GM23338 (cell line): ENCODE measurements at regions not wholly inside any gene's neighbourhood (a gene's known extent, or its start where the extent isn't known, plus 50 kb on each side); places are given as distances from the start of the nearest gene placed in this dataset.

Experiments
- ATAC-seq: fragments of 200-7000 bp; cut with Tn5 transposase; 3 replicates; pipeline ENCODE4 v1.9.1; 2020
- DNase-seq: peaks from one replicate; pipeline ENCODE4 v3.0.0-alpha.2; 2015; ENCODE audit warnings: low spot score
- H2AFZ ChIP-seq: fragments of 200-600 bp; sonication (generic); 2 replicates; pipeline ENCODE4 v1.8.0; 2016; ENCODE audit warnings: antibody characterized with exemption, mild to moderate bottlenecking, moderate library complexity
- H3F3A ChIP-seq: fragments of 200-600 bp; sonication (generic); replicated peaks from 2 replicates; pipeline ENCODE4 v1.8.0; 2017; ENCODE audit warnings: antibody characterized with exemption, mixed run types, low read depth
- H3K27ac ChIP-seq: fragments of 200-600 bp; sonication (generic); 2 replicates; pipeline ENCODE4 v1.6.1; 2016; ENCODE audit warnings: low read depth
- H3K27me3 ChIP-seq: fragments of 200-600 bp; sonication (generic); 2 replicates; pipeline ENCODE4 v1.8.0; 2016; ENCODE audit warnings: mild to moderate bottlenecking, mixed run types, moderate library complexity; ENCODE audit not compliant: insufficient read depth
- H3K36me3 ChIP-seq: fragments of 200-600 bp; sonication (generic); 2 replicates; pipeline ENCODE4 v1.8.0; 2016; ENCODE audit warnings: mild to moderate bottlenecking; ENCODE audit not compliant: insufficient read depth
- H3K4me1 ChIP-seq: fragments of 200-600 bp; sonication (generic); 2 replicates; pipeline ENCODE4 v1.8.0; 2016; ENCODE audit warnings: mild to moderate bottlenecking, moderate library complexity; ENCODE audit not compliant: insufficient read depth
- H3K4me2 ChIP-seq: fragments of 200-600 bp; sonication (generic); 2 replicates; pipeline ENCODE4 v1.7.1; 2017; ENCODE audit warnings: mixed run types
- H3K4me3 ChIP-seq: fragments of 200-600 bp; sonication (generic); 2 replicates; pipeline ENCODE4 v1.6.1; 2016; ENCODE audit warnings: mixed run types
- H3K79me2 ChIP-seq: fragments of 200-600 bp; sonication (generic); replicated peaks from 2 replicates; pipeline ENCODE4 v1.8.0; 2017; ENCODE audit warnings: mild to moderate bottlenecking; ENCODE audit not compliant: insufficient read depth
- H3K9me2 ChIP-seq: fragments of 200-600 bp; sonication (generic); 2 replicates; pipeline ENCODE4 v1.8.0; 2017; ENCODE audit not compliant: insufficient read depth
- H4K20me1 ChIP-seq: fragments of 200-600 bp; sonication (generic); replicated peaks from 2 replicates; pipeline ENCODE4 v1.8.0; 2017; ENCODE audit warnings: mild to moderate bottlenecking; ENCODE audit not compliant: insufficient read depth
- H3K27ac Mint-ChIP-seq: 2 replicates; pipeline ENCODE4 v1.8.0; 2020; ENCODE audit warnings: inconsistent platforms, mild to moderate bottlenecking, moderate library complexity, mixed read lengths
- H3K27me3 Mint-ChIP-seq: 3 replicates; pipeline ENCODE4 v1.8.0; 2022; ENCODE audit warnings: low read depth, mild to moderate bottlenecking, moderate library complexity, mixed read lengths, inconsistent platforms; ENCODE audit not compliant: insufficient read depth, poor library complexity
- H3K36me3 Mint-ChIP-seq: 3 replicates; pipeline ENCODE4 v1.8.0; 2021; ENCODE audit warnings: low read depth, mild to moderate bottlenecking, inconsistent platforms, moderate library complexity, mixed read lengths
- H3K4me1 Mint-ChIP-seq: 3 replicates; pipeline ENCODE4 v1.8.0; 2020; ENCODE audit warnings: mild to moderate bottlenecking, inconsistent platforms, mixed read lengths
- H3K4me3 Mint-ChIP-seq: 3 replicates; pipeline ENCODE4 v1.8.0; 2021; ENCODE audit warnings: moderate library complexity, mild to moderate bottlenecking, inconsistent platforms, mixed read lengths
- H3K9me3 Mint-ChIP-seq: 3 replicates; pipeline ENCODE4 v1.8.0; 2020; ENCODE audit warnings: moderate library complexity, mild to moderate bottlenecking, inconsistent platforms, mixed read lengths
- CREB1 ChIP-seq: fragments of 250-450 bp; sonication (Bioruptor Pico); IDR thresholded peaks from 2 replicates; pipeline ENCODE4 v1.5.0; 2020; ENCODE audit warnings: low read depth, mild to moderate bottlenecking, moderate library complexity
- CTCF ChIP-seq, 2 experiments: fragments of 200-600 bp in 1 of 2; sonication (generic) in 1 of 2; conservative IDR thresholded peaks; 2 replicates each; pipeline versions ENCODE4 v1.5.1 to v1.6.1; 2016 to 2017; ENCODE audit warnings: antibody characterized with exemption in 2 of 2, low read depth in 2 of 2, mild to moderate bottlenecking in 2 of 2, moderate library complexity in 1 of 2
- ETS1 ChIP-seq: IDR thresholded peaks from 2 replicates; pipeline ENCODE4 v1.6.1; 2016; ENCODE audit warnings: antibody characterized with exemption
- EZH2 ChIP-seq: fragments of 200-600 bp; sonication (generic); IDR thresholded peaks from one replicate; pipeline ENCODE4 v1.8.0; 2017; ENCODE audit warnings: antibody characterized with exemption, mild to moderate bottlenecking, low read depth; ENCODE audit not compliant: unreplicated experiment
- EZH2phosphoT487 ChIP-seq: fragments of 200-600 bp; sonication (generic); IDR thresholded peaks from one replicate; pipeline ENCODE4 v1.8.1; 2018; ENCODE audit warnings: antibody characterized with exemption; ENCODE audit not compliant: unreplicated experiment
- JUNB ChIP-seq: IDR thresholded peaks from one replicate; pipeline ENCODE4 v1.6.1; 2016; ENCODE audit warnings: antibody characterized with exemption; ENCODE audit not compliant: unreplicated experiment
- NANOG ChIP-seq: IDR thresholded peaks from 2 replicates; pipeline ENCODE4 v1.6.1; 2016; ENCODE audit warnings: antibody characterized with exemption, borderline replicate concordance
- POLR2AphosphoS5 ChIP-seq: IDR thresholded peaks from 2 replicates; pipeline ENCODE4 v1.6.1; 2016; ENCODE audit warnings: antibody characterized with exemption, low read depth
- REST ChIP-seq: IDR thresholded peaks from one replicate; pipeline ENCODE4 v1.6.1; 2018; ENCODE audit warnings: antibody characterized with exemption; ENCODE audit not compliant: unreplicated experiment
- STAT1 ChIP-seq: IDR thresholded peaks from one replicate; pipeline ENCODE4 v1.6.1; 2016; ENCODE audit warnings: antibody characterized with exemption; ENCODE audit not compliant: unreplicated experiment
- ZNF114 ChIP-seq: fragments of 250-450 bp; sonication (Bioruptor Pico); IDR thresholded peaks from 2 replicates; pipeline ENCODE4 v1.5.0; 2020; ENCODE audit warnings: mild to moderate bottlenecking, moderate library complexity
- ZNF331 ChIP-seq: fragments of 250-450 bp; sonication (Bioruptor Pico); IDR thresholded peaks from 2 replicates; pipeline ENCODE4 v1.5.0; 2020; ENCODE audit warnings: low read depth, mild to moderate bottlenecking, moderate library complexity
- ZNF462 ChIP-seq: fragments of 250-450 bp; sonication (Bioruptor Pico); IDR thresholded peaks from 2 replicates; pipeline ENCODE4 v1.5.0; 2020; ENCODE audit warnings: mild to moderate bottlenecking, moderate library complexity

GRCh38 chr9:79015951-79016350, 555.8 kb upstream of the TLE4 start:
- Histone ChIP-seq H3K4me2 (no peak overlapping the region), H2AFZ (no peak overlapping the region), H4K20me1 (no peaks in the 10 kb centered on the region), H3K27me3 (no peaks in the 10 kb centered on the region), H3F3A (no peaks in the 10 kb centered on the region), H3K27ac (no peak overlapping the region), H3K4me3 (no peak overlapping the region), H3K4me1 (no peaks in the 10 kb centered on the region; the same call in 1 of the 2 replicates), H3K36me3 (no peaks in the 10 kb centered on the region), H3K9me2 (peaks cover 17% of the 10 kb centered on the region; the same call in 1 of the 2 replicates), H3K79me2 (no peaks in the 10 kb centered on the region)
- Mint-ChIP-seq H3K4me1 (peaks cover 11% of the 10 kb centered on the region; the same call in 2 of the 3 replicates), H3K4me3 (no peak overlapping the region), H3K27me3 (no peaks in the 10 kb centered on the region), H3K9me3 (no peaks in the 10 kb centered on the region; the same call in 2 of the 3 replicates), H3K36me3 (no peaks in the 10 kb centered on the region), H3K27ac (no peak overlapping the region; the same call in 1 of the 2 replicates)
- no peak for TF ChIP-seq CTCF (conservative IDR thresholded peaks at IDR 0.05; ENCODE audit: low read depth in 2 of 2)
- no peak for TF ChIP-seq JUNB
- no peak for TF ChIP-seq ZNF331 (CRISPR knock-in tag)
- no peak for TF ChIP-seq ZNF114 (CRISPR knock-in tag)
- no peak for TF ChIP-seq ZNF462
- TF ChIP-seq CREB1 (CRISPR knock-in tag), result no peak
- TF ChIP-seq POLR2AphosphoS5, result no peak
- TF ChIP-seq ETS1, result no peak
- TF ChIP-seq EZH2phosphoT487, result no peak
- TF ChIP-seq REST, result no peak
- no peak for TF ChIP-seq EZH2
- no peak for TF ChIP-seq NANOG
- no peak for TF ChIP-seq STAT1
- no peak for DNase-seq
- no peak for ATAC-seq
